GM18867 (cell line): ENCODE measurements at regions not wholly inside any gene's neighbourhood (a gene's known extent, or its start where the extent isn't known, plus 50 kb on each side); places are given as distances from the start of the nearest gene placed in this dataset.
A peak's percentile ranks its signal among the peaks of the same experiment; 100 is the strongest.

Experiments used
- ATAC-seq: cut with Tn5 transposase; IDR thresholded peaks from one replicate; pipeline ENCODE4 v1.9.1; 2021; ENCODE audit warnings: mild to moderate bottlenecking, moderate library complexity; ENCODE audit not compliant: unreplicated experiment

DNA sequence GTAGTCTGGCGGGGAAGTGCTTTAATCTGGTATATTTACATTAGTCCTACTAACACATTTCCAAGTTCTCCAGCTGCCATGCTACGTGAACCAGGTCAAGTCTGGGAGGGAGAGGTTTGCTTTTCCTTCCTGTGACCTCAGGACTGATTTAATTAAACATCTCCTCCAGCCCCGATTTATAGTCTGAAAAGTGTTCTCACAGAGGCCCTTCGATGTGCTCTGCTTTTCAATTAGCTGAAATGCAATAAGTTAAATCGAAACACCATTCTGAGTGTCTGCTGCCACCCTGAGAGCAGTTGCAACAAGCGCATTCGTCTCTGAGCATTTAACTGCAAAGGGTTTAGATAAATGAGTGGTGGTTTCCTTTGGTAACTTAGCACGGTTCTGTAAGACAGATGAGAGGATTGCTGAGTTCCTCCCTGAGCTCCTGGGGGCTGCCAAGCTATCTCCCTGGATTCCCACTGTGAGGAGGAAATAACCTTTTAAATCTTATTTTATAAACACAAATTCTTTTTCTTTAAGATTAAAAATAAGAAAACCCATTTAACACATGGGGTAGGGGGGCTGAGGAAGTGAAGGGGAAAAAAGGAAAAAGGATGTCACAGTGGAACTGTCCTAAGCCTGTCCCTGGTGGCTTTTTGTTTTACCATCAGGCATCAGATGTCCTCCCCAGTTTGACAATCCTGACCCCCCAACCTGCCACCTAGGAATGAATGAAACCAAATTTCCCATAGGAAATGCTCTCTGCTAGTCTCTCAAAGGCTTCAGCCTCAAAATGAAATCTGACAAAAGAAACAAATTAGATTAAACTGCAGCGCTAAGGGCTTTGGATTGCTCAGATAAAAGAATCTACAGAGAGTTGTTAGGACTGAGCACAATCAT, 56.5 kb upstream of the CREB1 start:
- ATAC-seq = no peak

DNA sequence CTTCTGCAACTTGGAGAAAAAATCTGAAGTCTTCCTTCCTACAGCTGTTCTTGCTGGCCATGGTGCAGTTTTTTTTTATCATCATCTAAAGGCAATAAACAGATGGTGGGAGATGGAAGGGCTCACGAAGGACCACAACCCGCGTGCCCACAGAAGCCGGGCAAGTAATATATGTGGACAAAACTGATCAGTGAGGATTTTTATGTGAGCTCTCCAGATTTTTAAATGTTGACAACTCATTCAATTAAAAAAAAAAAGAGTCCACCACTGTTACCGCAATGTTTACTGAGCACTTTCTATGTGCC, 55.9 kb upstream of the CREB1 start:
- ATAC-seq = no peak

DNA sequence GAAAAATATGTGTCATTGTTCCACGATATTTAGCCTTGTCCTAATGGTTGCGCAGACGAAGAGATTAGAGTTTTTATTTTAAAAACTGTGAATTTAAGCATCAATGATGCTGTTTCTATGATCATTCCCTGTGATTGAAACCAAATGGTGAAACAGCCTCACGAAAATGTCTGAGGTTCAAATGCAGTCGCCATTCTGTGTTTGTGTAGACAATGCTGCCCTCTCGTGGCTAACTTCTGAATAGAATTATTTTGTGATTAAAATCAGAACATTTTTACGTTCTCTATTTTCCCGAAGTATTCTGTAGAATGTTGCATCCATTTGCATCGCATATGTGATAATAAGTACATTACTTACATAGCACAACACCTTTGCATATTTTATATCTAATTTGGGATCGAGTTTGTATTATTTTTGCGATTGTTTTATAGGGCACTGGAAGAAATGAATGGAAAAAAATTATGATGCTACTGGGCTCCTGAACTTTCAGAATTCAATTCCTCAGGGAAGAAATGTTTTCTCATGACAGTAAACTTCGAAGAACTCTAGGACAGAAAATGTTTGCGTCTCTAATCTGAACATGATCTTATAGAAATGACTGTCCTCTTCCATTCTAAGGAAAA, 54.8 kb upstream of the CREB1 start:
- peak; percentile 49 for ATAC-seq

DNA sequence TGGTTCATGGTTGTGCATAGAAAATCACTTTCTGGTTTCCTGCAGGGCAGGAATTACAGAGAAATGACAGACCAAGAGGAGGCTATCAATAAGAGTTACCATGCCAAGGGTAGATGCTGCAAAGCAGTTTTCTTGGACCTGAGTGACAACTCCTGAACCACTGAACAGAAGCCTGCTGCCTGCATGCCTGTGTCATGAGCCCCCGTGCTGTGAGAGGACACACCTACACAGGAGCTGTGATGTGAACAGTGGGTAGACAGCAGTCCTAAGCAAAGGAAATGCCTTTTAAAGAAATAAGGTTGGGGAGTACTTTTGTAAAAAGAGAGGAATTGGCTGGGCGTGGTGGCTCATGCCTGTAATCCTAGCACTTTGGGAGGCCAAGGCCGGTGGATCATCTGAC, 54.2 kb upstream of the CREB1 start:
- no peak for ATAC-seq

DNA sequence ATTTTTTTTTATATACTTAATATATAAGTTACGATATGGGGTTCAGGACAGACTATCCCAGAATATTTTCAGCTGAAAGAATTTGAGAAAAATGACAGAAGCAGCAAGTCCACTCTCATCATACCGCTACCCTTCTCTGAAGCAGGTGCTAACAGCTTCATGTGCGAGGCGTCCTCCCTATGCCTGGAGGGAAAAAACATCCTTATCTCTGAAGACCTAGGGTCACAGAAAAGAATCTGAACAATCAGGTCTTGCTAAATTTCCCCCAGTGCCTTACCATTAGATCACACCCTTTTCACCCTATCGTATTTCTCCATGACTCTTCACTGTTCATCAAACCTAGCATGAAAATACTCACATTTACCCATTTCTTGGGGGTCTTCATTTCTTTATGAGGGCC, 51.9 kb upstream of the CREB1 start:
- no peak for ATAC-seq

DNA sequence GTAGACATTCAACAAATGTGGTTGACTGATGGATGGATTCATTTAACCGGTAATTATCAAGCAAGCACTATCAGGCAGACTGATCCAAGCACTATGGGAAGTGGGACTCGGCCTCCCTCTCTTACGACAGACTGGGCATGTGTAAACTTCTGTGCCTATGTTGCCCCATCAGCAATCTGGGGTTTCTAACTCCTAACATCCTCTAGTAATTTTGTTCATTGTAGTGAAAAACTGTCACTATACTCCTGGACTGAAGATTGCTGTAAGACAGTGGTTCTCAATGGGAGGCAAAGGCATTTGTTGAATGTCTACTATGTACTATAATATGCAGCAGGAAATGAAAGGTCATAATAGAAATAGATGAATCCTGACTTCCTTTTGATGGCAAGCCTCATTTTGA, 51.2 kb upstream of the CREB1 start:
- ATAC-seq = no peak

DNA sequence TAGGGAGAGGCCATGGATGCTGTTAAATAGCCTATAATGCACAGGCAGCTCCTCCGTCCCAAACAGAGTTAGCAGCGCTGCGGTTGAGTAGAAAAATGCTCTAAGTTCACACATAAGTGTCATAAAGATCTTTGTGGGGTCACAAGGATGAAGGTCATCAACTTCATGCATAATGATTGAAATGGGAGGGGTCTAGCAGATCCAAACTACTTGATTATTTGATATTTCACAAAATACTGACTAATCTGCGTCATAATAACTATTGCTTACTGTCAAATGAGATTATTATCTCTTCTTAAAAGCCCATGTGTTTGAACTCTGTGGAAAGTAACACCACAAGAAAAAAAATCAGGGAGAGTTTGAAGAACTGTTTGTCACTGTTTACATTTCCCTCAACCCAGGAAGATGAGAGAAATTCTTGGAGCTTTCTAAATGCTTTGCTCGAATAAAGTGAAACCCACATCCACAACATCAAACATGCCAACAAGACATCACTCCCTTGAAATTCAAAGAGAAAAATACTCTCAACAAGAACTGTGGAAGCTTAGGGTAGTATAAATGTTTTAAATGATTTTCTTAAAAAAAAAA, 50.5 kb upstream of the CREB1 start:
- no peak for ATAC-seq
